Gastroesophageal sphincter (tissue), 4 donors: ENCODE measurements at regions not wholly inside any gene's neighbourhood (a gene's known extent, or its start where the extent isn't known, plus 50 kb on each side); places are given as distances from the start of the nearest gene placed in this dataset.

Experiments
- ATAC-seq: fragments of 150-250 bp; one replicate; pipeline ENCODE4 v1.9.1; 2016; ENCODE audit warnings: mild to moderate bottlenecking, moderate library complexity
- H3K27ac ChIP-seq, 4 donors: fragments of 200-600 bp; sonication (generic) in 3 of 4; 1 replicate in 3 of 4; 2 replicates in 1 of 4; pipeline ENCODE4 v1.5.1; 2016 to 2019
- H3K27me3 ChIP-seq: fragments of 200-600 bp; sonication (generic); one replicate; pipeline ENCODE4 v1.5.1; 2019
- H3K36me3 ChIP-seq, 2 donors: fragments of 200-600 bp; sonication (generic); one replicate each; pipeline ENCODE4 v1.5.1; 2019; ENCODE audit warnings: control low read depth in 1 of 2
- H3K4me1 ChIP-seq, 3 donors: fragments of 200-600 bp; sonication (generic); 1 replicate in 2 of 3; 2 replicates in 1 of 3; pipeline ENCODE4 v1.5.1; 2016 to 2019; ENCODE audit warnings: control low read depth in 2 of 3
- H3K4me3 ChIP-seq, 2 donors: fragments of 200-600 bp; sonication (generic); one replicate each; pipeline ENCODE4 v1.5.1; 2019; ENCODE audit warnings: mild to moderate bottlenecking in 1 of 2, moderate library complexity in 1 of 2
- H3K9me3 ChIP-seq, 3 donors: fragments of 200-600 bp; sonication (generic); one replicate each; pipeline ENCODE4 v1.5.1; 2017 to 2019; ENCODE audit warnings: control low read depth in 2 of 3
- CTCF ChIP-seq, 4 experiments: fragments of 200-600 bp in 2 of 4; fragments of 450-650 bp in 2 of 4; sonication (generic) in 1 of 4; IDR thresholded peaks; one replicate each; pipeline ENCODE4 v1.5.1; 2017 to 2019; ENCODE audit warnings: antibody characterized with exemption in 4 of 4, mild to moderate bottlenecking in 2 of 4, moderate library complexity in 2 of 4
- EP300 ChIP-seq: sonication (generic); formaldehyde crosslinking; IDR thresholded peaks from one replicate; pipeline ENCODE4 v1.6.1; 2017; ENCODE audit warnings: antibody characterized with exemption, mild to moderate bottlenecking
- POLR2A ChIP-seq, 2 donors: fragments of 450-650 bp; IDR thresholded peaks; one replicate each; pipeline ENCODE4 v1.6.1; 2017; ENCODE audit warnings: antibody characterized with exemption in 2 of 2, mild to moderate bottlenecking in 2 of 2, moderate library complexity in 1 of 2
- POLR2AphosphoS5 ChIP-seq: sonication (generic); formaldehyde crosslinking; IDR thresholded peaks from one replicate; pipeline ENCODE4 v1.6.1; 2017; ENCODE audit warnings: antibody characterized with exemption
- WGBS, 2 donors: methylation state at CpG; one replicate each; pipeline ENCODE4 v1.1.5; 2018; ENCODE audit warnings: low coverage in 1 of 2; 5-methylcytosine and 5-hydroxymethylcytosine counted together

GRCh38 chr15:25177955-25178801, 223.4 kb downstream of the SNRPN start:
- Histone ChIP-seq H3K27me3 (no peaks in the 10 kb centered on the region), H3K36me3 (no peaks in the 10 kb centered on the region), H3K4me3 (no peak overlapping the region), H3K9me3 (peaks cover 0 to 96% (median 0%) of the 10 kb centered on the region in 3 donors), H3K4me1 (no peaks in the 10 kb centered on the region), H3K27ac (no peak overlapping the region)
- no peak for ATAC-seq
- WGBS, 2 donors: 100% methylated on average over 1 of the region's 11 CpGs; no CpG with 5 or more reads in 1 of the 2 donors
- no peak for TF ChIP-seq EP300
- no peak for TF ChIP-seq POLR2A (IDR thresholded peaks at IDR 0.05)
- no peak for TF ChIP-seq POLR2AphosphoS5
- no peak for TF ChIP-seq CTCF (IDR thresholded peaks at IDR 0.05)

- H3K4me1 ChIP-seq: no peaks in the 10 kb centered on the region
- ATAC-seq: no peak
- no peak overlapping the region for H3K27ac ChIP-seq
- TF ChIP-seq POLR2AphosphoS5 (no peak), POLR2A (IDR thresholded peaks at IDR 0.05) (no peak), CTCF (IDR thresholded peaks at IDR 0.05) (no peak), EP300 (no peak)
- no peak overlapping the region for H3K4me3 ChIP-seq
- WGBS, 2 donors: 70% methylated on average over 2 of the region's 17 CpGs; no CpG with 5 or more reads in 1 of the 2 donors
- no peaks in the 10 kb centered on the region for H3K27me3 ChIP-seq
- peaks cover 0 to 94% (median 0%) of the 10 kb centered on the region in 3 donors for H3K9me3 ChIP-seq
- no peaks in the 10 kb centered on the region for H3K36me3 ChIP-seq
Observed at GRCh38 chr15:25178835-25179672, 224.3 kb downstream of the SNRPN start.

- TF ChIP-seq POLR2A (IDR thresholded peaks at IDR 0.05): no peak
- TF ChIP-seq CTCF (IDR thresholded peaks at IDR 0.05): no peak
- TF ChIP-seq POLR2AphosphoS5: no peak
- TF ChIP-seq EP300: no peak
- Histone ChIP-seq H3K4me3 (no peak overlapping the region), H3K36me3 (no peaks in the 10 kb centered on the region), H3K27me3 (no peaks in the 10 kb centered on the region), H3K27ac (no peak overlapping the region), H3K9me3 (peaks cover 0 to 90% (median 0%) of the 10 kb centered on the region in 3 donors), H3K4me1 (no peaks in the 10 kb centered on the region)
- WGBS, 2 donors: 100% methylated on average over 2 of the region's 14 CpGs; no CpG with 5 or more reads in 1 of the 2 donors
- no peak for ATAC-seq
Observed at GRCh38 chr15:25179673-25180511, 225.1 kb downstream of the SNRPN start.

GRCh38 chr15:25180606-25181292, 226.0 kb downstream of the SNRPN start:
- H3K27ac ChIP-seq: no peak overlapping the region
- H3K9me3 ChIP-seq: peaks cover 0 to 90% (median 0%) of the 10 kb centered on the region in 3 donors
- H3K27me3 ChIP-seq: no peaks in the 10 kb centered on the region
- H3K4me3 ChIP-seq: no peak overlapping the region
- 70% methylated on average over 3 of the region's 15 CpGs; no CpG with 5 or more reads in 1 of the 2 donors for WGBS, 2 donors
- H3K36me3 ChIP-seq: no peaks in the 10 kb centered on the region
- no peak for ATAC-seq
- H3K4me1 ChIP-seq: no peaks in the 10 kb centered on the region
- TF ChIP-seq POLR2A (IDR thresholded peaks at IDR 0.05) (no peak), POLR2AphosphoS5 (no peak), CTCF (IDR thresholded peaks at IDR 0.05) (no peak), EP300 (no peak)
